ENCODE measurements at regions not wholly inside any gene's neighbourhood (a gene's known extent, or its start where the extent isn't known, plus 50 kb on each side); places are given as distances from the start of the nearest gene placed in this dataset.

DNA sequence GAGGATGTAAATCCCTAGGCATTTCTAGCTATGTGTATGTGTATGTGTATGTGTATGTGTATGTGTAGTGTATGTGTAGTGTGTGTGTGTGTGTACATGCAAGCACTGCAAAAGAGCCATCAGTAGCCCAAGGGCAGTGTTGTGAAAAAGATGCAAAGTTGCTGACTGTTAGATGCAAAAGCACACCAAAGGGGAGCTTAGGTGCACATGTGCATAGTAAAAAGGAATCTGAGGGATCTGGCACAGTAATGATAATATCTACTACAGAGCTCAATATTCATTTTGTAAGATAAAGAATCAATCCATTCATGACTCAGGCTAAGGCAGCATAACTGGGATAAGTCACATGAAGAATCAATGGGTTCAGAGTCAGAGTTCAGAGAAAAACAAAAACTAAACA lies 80.2 kb downstream of the TMEM47 start:
- H3K9ac ChIP-seq (ENCODE audit: extremely low read depth, low read length, poor library complexity, severe bottlenecking): no peak overlapping the region
- Mint-ChIP-seq H3K9me3 (no peaks in the 10 kb centered on the region), H3K36me3 (ENCODE audit: low read depth) (no peaks in the 10 kb centered on the region), H3K27ac (no peak overlapping the region), H3K4me1 (peaks cover 8% of the 10 kb centered on the region), H3K27me3 (ENCODE audit: insufficient read depth) (no peaks in the 10 kb centered on the region), H3K4me3 (no peak overlapping the region)
- no peak overlapping the region for H3K4me3 ChIP-seq (ENCODE audit: low read length)
- no peak for DNase-seq
- no peaks in the 10 kb centered on the region for H3K4me1 ChIP-seq (ENCODE audit: control insufficient read depth, insufficient read depth, low read length)
- H3K27me3 ChIP-seq (ENCODE audit: control insufficient read depth, insufficient read depth, low read length, poor library complexity, severe bottlenecking): no peaks in the 10 kb centered on the region
- TF ChIP-seq, protein P1, sequence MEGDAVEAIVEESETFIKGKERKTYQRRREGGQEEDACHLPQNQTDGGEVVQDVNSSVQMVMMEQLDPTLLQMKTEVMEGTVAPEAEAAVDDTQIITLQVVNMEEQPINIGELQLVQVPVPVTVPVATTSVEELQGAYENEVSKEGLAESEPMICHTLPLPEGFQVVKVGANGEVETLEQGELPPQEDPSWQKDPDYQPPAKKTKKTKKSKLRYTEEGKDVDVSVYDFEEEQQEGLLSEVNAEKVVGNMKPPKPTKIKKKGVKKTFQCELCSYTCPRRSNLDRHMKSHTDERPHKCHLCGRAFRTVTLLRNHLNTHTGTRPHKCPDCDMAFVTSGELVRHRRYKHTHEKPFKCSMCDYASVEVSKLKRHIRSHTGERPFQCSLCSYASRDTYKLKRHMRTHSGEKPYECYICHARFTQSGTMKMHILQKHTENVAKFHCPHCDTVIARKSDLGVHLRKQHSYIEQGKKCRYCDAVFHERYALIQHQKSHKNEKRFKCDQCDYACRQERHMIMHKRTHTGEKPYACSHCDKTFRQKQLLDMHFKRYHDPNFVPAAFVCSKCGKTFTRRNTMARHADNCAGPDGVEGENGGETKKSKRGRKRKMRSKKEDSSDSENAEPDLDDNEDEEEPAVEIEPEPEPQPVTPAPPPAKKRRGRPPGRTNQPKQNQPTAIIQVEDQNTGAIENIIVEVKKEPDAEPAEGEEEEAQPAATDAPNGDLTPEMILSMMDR (conservative IDR thresholded peaks at IDR 0.05): no peak
- H3K9me3 ChIP-seq (ENCODE audit: control insufficient read depth, low read length): peaks cover 6% of the 10 kb centered on the region
- no peaks in the 10 kb centered on the region for H3K36me3 ChIP-seq (ENCODE audit: control insufficient read depth, insufficient read depth, low read length)
- H3K27ac ChIP-seq (ENCODE audit: low read depth, low read length): no peak overlapping the region

DNA sequence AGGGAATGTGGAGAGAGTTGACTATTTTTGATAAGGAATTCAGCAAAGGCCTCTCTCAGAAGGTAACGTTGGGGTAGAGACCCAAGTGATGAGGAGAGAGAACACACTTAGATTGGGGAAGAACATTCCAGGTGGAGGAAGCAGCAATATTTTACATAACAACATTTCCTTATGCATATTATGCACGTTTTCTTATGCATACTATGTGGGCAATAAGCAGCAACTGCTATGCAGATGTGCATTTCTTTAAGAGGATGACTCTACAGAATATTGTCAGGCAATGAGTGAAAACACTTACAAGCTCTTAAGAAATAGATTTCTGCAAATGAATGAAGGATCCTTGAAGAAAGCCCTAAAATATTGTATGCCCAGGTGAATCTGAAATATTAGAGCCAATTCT lies 91.1 kb downstream of the TMEM47 start:
- Mint-ChIP-seq H3K9me3 (peaks cover 19% of the 10 kb centered on the region), H3K36me3 (ENCODE audit: low read depth) (peaks cover 9% of the 10 kb centered on the region), H3K4me3 (no peak overlapping the region), H3K27me3 (ENCODE audit: insufficient read depth) (no peaks in the 10 kb centered on the region), H3K27ac (no peak overlapping the region), H3K4me1 (peaks cover 25% of the 10 kb centered on the region)
- no peaks in the 10 kb centered on the region for H3K4me1 ChIP-seq (ENCODE audit: control insufficient read depth, insufficient read depth, low read length)
- H3K4me3 ChIP-seq (ENCODE audit: low read length): no peak overlapping the region
- H3K27ac ChIP-seq (ENCODE audit: low read depth, low read length): no peak overlapping the region
- H3K27me3 ChIP-seq (ENCODE audit: control insufficient read depth, insufficient read depth, low read length, poor library complexity, severe bottlenecking): no peaks in the 10 kb centered on the region
- H3K9ac ChIP-seq (ENCODE audit: extremely low read depth, low read length, poor library complexity, severe bottlenecking): no peak overlapping the region
- WGBS, 2 experiments (ENCODE audit: insufficient coverage in 1 of 2, insufficient read length in 1 of 2): 92% methylated on average over 1 of the region's 2 CpGs; no CpG with 5 or more reads in 1 of the 2 experiments
- DNase-seq: no peak
- TF ChIP-seq, protein P1 (conservative IDR thresholded peaks at IDR 0.05): no peak
- no peaks in the 10 kb centered on the region for H3K36me3 ChIP-seq (ENCODE audit: control insufficient read depth, insufficient read depth, low read length)
- no peaks in the 10 kb centered on the region for H3K9me3 ChIP-seq (ENCODE audit: control insufficient read depth, low read length)

DNA sequence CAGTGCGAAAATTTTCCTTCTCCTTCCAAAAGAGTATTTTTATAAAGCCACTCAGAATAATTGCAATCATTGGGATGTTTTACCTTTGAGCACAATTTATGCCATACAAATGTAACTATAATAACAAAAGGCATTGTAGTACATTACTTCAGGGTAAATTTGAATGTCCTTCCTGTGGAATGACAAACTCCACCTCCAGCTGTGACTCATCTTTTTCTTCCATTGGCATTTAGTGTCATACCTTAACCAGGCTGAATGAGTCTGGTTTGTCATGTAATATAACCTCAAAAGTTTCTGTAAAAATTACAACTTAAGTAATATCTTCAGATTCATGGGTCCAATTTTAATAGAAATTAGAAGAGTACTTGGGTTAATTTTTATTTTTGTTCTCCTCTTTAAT lies 93.3 kb downstream of the TMEM47 start:
- TF ChIP-seq, protein P1 (conservative IDR thresholded peaks at IDR 0.05): no peak
- no peaks in the 10 kb centered on the region for H3K9me3 ChIP-seq (ENCODE audit: control insufficient read depth, low read length)
- Mint-ChIP-seq H3K4me1 (peaks cover 42% of the 10 kb centered on the region), H3K4me3 (no peak overlapping the region), H3K27me3 (ENCODE audit: insufficient read depth) (peaks cover 2% of the 10 kb centered on the region), H3K36me3 (ENCODE audit: low read depth) (peaks cover 1% of the 10 kb centered on the region), H3K27ac (no peak overlapping the region), H3K9me3 (peaks cover 5% of the 10 kb centered on the region)
- H3K9ac ChIP-seq (ENCODE audit: extremely low read depth, low read length, poor library complexity, severe bottlenecking): no peak overlapping the region
- no peak overlapping the region for H3K4me3 ChIP-seq (ENCODE audit: low read length)
- H3K4me1 ChIP-seq (ENCODE audit: control insufficient read depth, insufficient read depth, low read length): no peaks in the 10 kb centered on the region
- no peak for DNase-seq
- no peak overlapping the region for H3K27ac ChIP-seq (ENCODE audit: low read depth, low read length)
- 57% methylated on average over 1 of the region's 1 CpG; no CpG with 5 or more reads in 1 of the 2 experiments for WGBS, 2 experiments (ENCODE audit: insufficient coverage in 1 of 2, insufficient read length in 1 of 2)
- no peaks in the 10 kb centered on the region for H3K36me3 ChIP-seq (ENCODE audit: control insufficient read depth, insufficient read depth, low read length)
- no peaks in the 10 kb centered on the region for H3K27me3 ChIP-seq (ENCODE audit: control insufficient read depth, insufficient read depth, low read length, poor library complexity, severe bottlenecking)
